K562 (cell line): ENCODE measurements at regions not wholly inside any gene's neighbourhood (a gene's known extent, or its start where the extent isn't known, plus 50 kb on each side); places are given as distances from the start of the nearest gene placed in this dataset.

Experiments used
- ATAC-seq: fragments of 200-7000 bp; cut with Tn5 transposase; 3 replicates; pipeline ENCODE4 v1.9.1; 2020; ENCODE audit warnings: moderate library complexity
- BruUV-seq: library from RNA; stranded (reverse); fragments of 400-500 nt; replicated peaks from 2 replicates; lab custom pipeline; 2021; lab: Mats Ljungman, UMichigan
- CTCF ChIA-PET: fragments of 300-600 bp; formaldehyde crosslinking; extraction: SDS; loops from one replicate; lab custom pipeline; 2021; ENCODE audit warnings: low intra/inter-chr PET ratio; lab: Yijun Ruan, JAX
- POLR2A ChIA-PET: fragments of 300-600, 350-650 bp; sonication (Branson Sonifier 250); formaldehyde crosslinking; extraction: SDS; loops from one replicate; lab custom pipeline; 2021; ENCODE audit warnings: antibody characterized with exemption, inconsistent platforms; lab: Yijun Ruan, JAX
- DNase-seq, 4 experiments: peaks; one replicate each; pipeline versions ENCODE4 v3.0.0 to v3.0.0-alpha.2; 2011 to 2018; ENCODE audit warnings: low spot score in 3 of 4, mixed read lengths in 3 of 4; ENCODE audit errors: extremely low read depth in 1 of 4
- FAIRE-seq: peaks from 2 replicates; lab custom pipeline; 2011; peaks lifted over from hg19 to GRCh38; lab: Jason Lieb, UNC
- H2AFZ ChIP-seq: 2 replicates; pipeline ENCODE4 v1.6.0; 2011; ENCODE audit warnings: low read depth, low read length, control low read depth, inconsistent platforms
- H3K27ac ChIP-seq: fragments of 200-600 bp; 3 replicates; pipeline ENCODE4 v1.8.0; 2011; ENCODE audit warnings: low read depth, mild to moderate bottlenecking, control low read depth, inconsistent platforms, low read length, moderate library complexity, mixed read lengths; ENCODE audit errors: extremely low read depth
- H3K27me3 ChIP-seq, 2 experiments: fragments of 300-600 bp in 1 of 2; 2 replicates in 1 of 2; 3 replicates in 1 of 2; pipeline versions ENCODE4 v1.6.0 to v1.8.0; 2011; ENCODE audit warnings: inconsistent platforms in 2 of 2, low read length in 2 of 2, mild to moderate bottlenecking in 1 of 2, mixed read lengths in 1 of 2, moderate library complexity in 1 of 2; ENCODE audit not compliant: control insufficient read depth in 2 of 2, insufficient read depth in 2 of 2
- H3K36me3 ChIP-seq: fragments of 300-600 bp; 3 replicates; pipeline ENCODE4 v1.8.0; 2011; ENCODE audit warnings: mild to moderate bottlenecking, low read length, inconsistent platforms; ENCODE audit not compliant: control insufficient read depth, insufficient read depth
- H3K4me1 ChIP-seq, 2 experiments: fragments of 200-600 bp in 1 of 2; replicated peaks in 1 of 2; 2 replicates in 1 of 2; 3 replicates in 1 of 2; pipeline versions ENCODE4 v1.5.1 to v1.8.0; 2011; ENCODE audit warnings: inconsistent platforms in 2 of 2, low read length in 2 of 2, mild to moderate bottlenecking in 1 of 2, mixed read lengths in 1 of 2, moderate library complexity in 1 of 2; ENCODE audit not compliant: control insufficient read depth in 2 of 2, insufficient read depth in 2 of 2
- H3K4me2 ChIP-seq: 2 replicates; pipeline ENCODE4 v1.6.1; 2011; ENCODE audit warnings: low read length, control low read depth, inconsistent platforms, mixed read lengths; ENCODE audit not compliant: insufficient read depth
- H3K4me3 ChIP-seq: fragments of 200-600 bp; sonication (generic), shearing (Covaris generic); 2 replicates; pipeline ENCODE4 v1.5.1; 2016; ENCODE audit warnings: control low read depth, inconsistent platforms
- H3K79me2 ChIP-seq: fragments of 200-600 bp; 3 replicates; pipeline ENCODE4 v1.8.0; 2011; ENCODE audit warnings: low read length, inconsistent platforms; ENCODE audit not compliant: control insufficient read depth, insufficient read depth
- H3K9ac ChIP-seq, 2 experiments: 2 replicates each; pipeline versions ENCODE4 v1.6.0 to v1.6.1; 2011; ENCODE audit warnings: low read depth in 2 of 2, low read length in 2 of 2, control low read depth in 1 of 2, inconsistent platforms in 1 of 2, mild to moderate bottlenecking in 1 of 2, mixed read lengths in 1 of 2; ENCODE audit not compliant: insufficient read depth in 1 of 2
- H3K9me1 ChIP-seq: one replicate; pipeline ENCODE4 v1.6.0; 2011; ENCODE audit warnings: inconsistent platforms, mild to moderate bottlenecking, low read length, moderate library complexity; ENCODE audit not compliant: control insufficient read depth, insufficient read depth
- H3K9me3 ChIP-seq: replicated peaks from 2 replicates; pipeline ENCODE4 v1.5.1; 2011; ENCODE audit warnings: low read depth, low read length, inconsistent platforms; ENCODE audit not compliant: control insufficient read depth, insufficient read depth
- H4K20me1 ChIP-seq: replicated peaks from 2 replicates; pipeline ENCODE4 v1.6.1; 2011; ENCODE audit warnings: low read length, inconsistent platforms, mixed read lengths; ENCODE audit not compliant: control insufficient read depth, insufficient read depth
- DMBX1 ChIP-seq: fragments of 250-450 bp; sonication (Bioruptor Pico); IDR thresholded peaks from 2 replicates; pipeline ENCODE4 v1.8.0; 2022; ENCODE audit warnings: inconsistent platforms, mild to moderate bottlenecking, moderate library complexity, borderline replicate concordance
- RAD21 ChIP-seq, 2 experiments: fragments of 250-450 bp in 1 of 2; fragments of 450-650 bp in 1 of 2; sonication (Bioruptor Pico) in 1 of 2; formaldehyde crosslinking in 1 of 2; IDR thresholded peaks in 1 of 2; conservative IDR thresholded peaks in 1 of 2; 2 replicates each; pipeline versions ENCODE4 v1.4.0 to v1.8.0; 2020 to 2022; ENCODE audit warnings: mild to moderate bottlenecking in 2 of 2, moderate library complexity in 1 of 2
- ZBTB17 ChIP-seq: fragments of 450-650 bp; formaldehyde crosslinking; IDR thresholded peaks from 2 replicates; pipeline ENCODE4 v1.4.0; 2020; ENCODE audit warnings: mild to moderate bottlenecking
- ZNF445 ChIP-seq: fragments of 250-450 bp; sonication (Bioruptor Pico); IDR thresholded peaks from 2 replicates; pipeline ENCODE4 v1.4.0; 2020; ENCODE audit warnings: low read depth, mild to moderate bottlenecking, moderate library complexity
- ZNF764 ChIP-seq: fragments of 250-450 bp; sonication (Bioruptor Pico); IDR thresholded peaks from 2 replicates; pipeline ENCODE4 v1.4.0; 2020; ENCODE audit warnings: low read depth, mild to moderate bottlenecking, moderate library complexity
- WGBS: fragments of 100-300 bp; shearing (Covaris generic); methylation state at CpG from one replicate; pipeline ENCODE4 v1.1.6; 2016; ENCODE audit warnings: low coverage, mixed read lengths; ENCODE audit not compliant: insufficient coverage; ENCODE audit errors: missing lambda C conversion rate; 5-methylcytosine and 5-hydroxymethylcytosine counted together
- in situ Hi-C: fragments of 300-500 bp; cut with MboI; formaldehyde crosslinking; loops from 4 replicates; pipeline ENCODE4 v1.15.0; 2018; ENCODE audit warnings: inconsistent platforms, mixed read lengths
- intact Hi-C: fragments of 100-400 bp; cut with micrococcal nuclease; formaldehyde crosslinking; loops from 2 replicates; pipeline ENCODE4 v1.14.2; 2022
- TF ChIP-seq, protein P1 (sequence below): sonication (generic); formaldehyde crosslinking; IDR thresholded peaks from 2 replicates; pipeline ENCODE4 v1.8.0; 2022; ENCODE audit warnings: missing genetic modification reagents, mild to moderate bottlenecking, moderate library complexity, borderline replicate concordance
- TF ChIP-seq, protein P2 (sequence below): fragments of 250-450 bp; sonication (Bioruptor Pico); IDR thresholded peaks from 2 replicates; pipeline ENCODE4 v1.4.0; 2020; ENCODE audit warnings: mild to moderate bottlenecking, moderate library complexity

DNA sequence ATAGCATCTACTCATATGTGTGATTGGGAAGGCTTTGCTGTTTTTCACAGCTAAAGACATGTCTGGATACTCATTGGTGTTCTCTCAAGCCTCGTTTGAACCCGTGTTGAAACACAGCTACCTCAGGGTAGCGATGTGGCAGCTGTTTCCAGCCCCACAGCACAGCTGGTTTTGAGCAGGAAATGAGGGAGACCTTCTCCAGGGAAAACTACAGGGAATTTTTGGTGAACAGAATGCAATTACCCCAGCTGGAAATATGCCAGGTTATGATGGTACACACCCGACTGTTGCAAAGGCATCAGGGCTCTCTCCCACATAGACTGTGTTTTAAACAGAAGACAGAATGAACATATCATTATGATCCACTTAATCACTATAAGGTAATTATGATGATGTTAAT, 828.9 kb downstream of the VRK1 start (continued):
- TF ChIP-seq ZNF764 (CRISPR knock-in tag) (no peak), ZNF445 (CRISPR knock-in tag) (no peak), RAD21 (CRISPR knock-in tag; conservative IDR thresholded peaks at IDR 0.05 in 1 of 2, IDR thresholded peaks at IDR 0.05 in 1 of 2) (no peak), DMBX1 (CRISPR knock-in tag) (no peak)
- TF ChIP-seq, protein P1, sequence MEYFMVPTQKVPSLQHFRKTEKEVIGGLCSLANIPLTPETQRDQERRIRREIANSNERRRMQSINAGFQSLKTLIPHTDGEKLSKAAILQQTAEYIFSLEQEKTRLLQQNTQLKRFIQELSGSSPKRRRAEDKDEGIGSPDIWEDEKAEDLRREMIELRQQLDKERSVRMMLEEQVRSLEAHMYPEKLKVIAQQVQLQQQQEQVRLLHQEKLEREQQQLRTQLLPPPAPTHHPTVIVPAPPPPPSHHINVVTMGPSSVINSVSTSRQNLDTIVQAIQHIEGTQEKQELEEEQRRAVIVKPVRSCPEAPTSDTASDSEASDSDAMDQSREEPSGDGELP (CRISPR knock-in tag): no peak
- TF ChIP-seq, protein P2, sequence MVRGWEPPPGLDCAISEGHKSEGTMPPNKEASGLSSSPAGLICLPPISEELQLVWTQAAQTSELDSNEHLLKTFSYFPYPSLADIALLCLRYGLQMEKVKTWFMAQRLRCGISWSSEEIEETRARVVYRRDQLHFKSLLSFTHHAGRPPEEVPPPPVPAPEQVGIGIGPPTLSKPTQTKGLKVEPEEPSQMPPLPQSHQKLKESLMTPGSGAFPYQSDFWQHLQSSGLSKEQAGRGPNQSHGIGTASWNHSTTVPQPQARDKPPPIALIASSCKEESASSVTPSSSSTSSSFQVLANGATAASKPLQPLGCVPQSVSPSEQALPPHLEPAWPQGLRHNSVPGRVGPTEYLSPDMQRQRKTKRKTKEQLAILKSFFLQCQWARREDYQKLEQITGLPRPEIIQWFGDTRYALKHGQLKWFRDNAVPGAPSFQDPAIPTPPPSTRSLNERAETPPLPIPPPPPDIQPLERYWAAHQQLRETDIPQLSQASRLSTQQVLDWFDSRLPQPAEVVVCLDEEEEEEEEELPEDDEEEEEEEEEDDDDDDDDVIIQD: no peak

DNA sequence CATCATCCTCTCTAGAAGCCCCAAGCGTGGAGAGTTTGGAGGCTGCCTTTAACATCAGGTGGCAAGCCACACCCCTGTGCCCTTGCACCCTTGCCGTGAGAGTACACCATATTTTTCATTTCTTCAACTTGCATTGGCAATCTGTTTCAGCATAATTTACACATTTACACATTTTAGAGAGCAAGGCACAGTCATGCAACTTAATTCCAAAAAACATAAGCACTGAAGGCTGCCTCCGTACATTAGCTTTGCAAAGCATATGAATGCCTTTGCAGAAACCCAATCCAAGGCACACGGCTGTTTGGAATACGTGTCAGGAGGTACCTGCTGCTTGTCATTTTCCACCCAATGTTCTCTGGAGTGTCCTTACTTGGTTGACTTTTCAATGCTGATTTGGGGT, 833.1 kb downstream of the VRK1 start:
- TF ChIP-seq ZBTB17: no peak
- TF ChIP-seq, all 486 proteins: peak for 0
- no peaks in the 10 kb centered on the region for H4K20me1 ChIP-seq
- no peaks in the 10 kb centered on the region for H3K36me3 ChIP-seq
- no peak overlapping the region for H3K9ac ChIP-seq
- no peak overlapping the region for H2AFZ ChIP-seq
- no peak overlapping the region for H3K27ac ChIP-seq
- CTCF ChIA-PET: no interaction called here
- WGBS: 2% methylated on average over 5 of the region's 5 CpGs
- no peak for ATAC-seq
- no peak for DNase-seq
- no peaks in the 10 kb centered on the region for H3K27me3 ChIP-seq
- no peak overlapping the region for H3K4me3 ChIP-seq
- FAIRE-seq: no peak
- no peak overlapping the region for H3K4me2 ChIP-seq
- POLR2A ChIA-PET: no interaction called here
- H3K4me1 ChIP-seq: no peaks in the 10 kb centered on the region
- no peaks in the 10 kb centered on the region for H3K79me2 ChIP-seq
- H3K9me3 ChIP-seq: no peaks in the 10 kb centered on the region
- BruUV-seq: no TSS peak
- in situ Hi-C loops: no loop called here
- intact Hi-C loops: no loop called here
- no peaks in the 10 kb centered on the region for H3K9me1 ChIP-seq
